DND-41 (cell line): ENCODE measurements at regions not wholly inside any gene's neighbourhood (a gene's known extent, or its start where the extent isn't known, plus 50 kb on each side); places are given as distances from the start of the nearest gene placed in this dataset.

Source experiments
- EZH2 ChIP-seq: IDR thresholded peaks from 3 replicates; pipeline ENCODE4 v1.6.1; 2012; ENCODE audit warnings: borderline replicate concordance, low read depth, mild to moderate bottlenecking, moderate library complexity, low read length, inconsistent platforms; ENCODE audit not compliant: severe bottlenecking
- TF ChIP-seq, protein P1 (sequence below): IDR thresholded peaks from 2 replicates; pipeline ENCODE4 v1.5.1; 2012; ENCODE audit warnings: borderline replicate concordance, low read length, moderate library complexity, mild to moderate bottlenecking; ENCODE audit not compliant: poor library complexity, severe bottlenecking; ENCODE audit errors: extremely low read depth

GRCh38 chr10:111515264-111515663 lies 438.4 kb downstream of the ADRA2A start:
- TF ChIP-seq, protein P1, sequence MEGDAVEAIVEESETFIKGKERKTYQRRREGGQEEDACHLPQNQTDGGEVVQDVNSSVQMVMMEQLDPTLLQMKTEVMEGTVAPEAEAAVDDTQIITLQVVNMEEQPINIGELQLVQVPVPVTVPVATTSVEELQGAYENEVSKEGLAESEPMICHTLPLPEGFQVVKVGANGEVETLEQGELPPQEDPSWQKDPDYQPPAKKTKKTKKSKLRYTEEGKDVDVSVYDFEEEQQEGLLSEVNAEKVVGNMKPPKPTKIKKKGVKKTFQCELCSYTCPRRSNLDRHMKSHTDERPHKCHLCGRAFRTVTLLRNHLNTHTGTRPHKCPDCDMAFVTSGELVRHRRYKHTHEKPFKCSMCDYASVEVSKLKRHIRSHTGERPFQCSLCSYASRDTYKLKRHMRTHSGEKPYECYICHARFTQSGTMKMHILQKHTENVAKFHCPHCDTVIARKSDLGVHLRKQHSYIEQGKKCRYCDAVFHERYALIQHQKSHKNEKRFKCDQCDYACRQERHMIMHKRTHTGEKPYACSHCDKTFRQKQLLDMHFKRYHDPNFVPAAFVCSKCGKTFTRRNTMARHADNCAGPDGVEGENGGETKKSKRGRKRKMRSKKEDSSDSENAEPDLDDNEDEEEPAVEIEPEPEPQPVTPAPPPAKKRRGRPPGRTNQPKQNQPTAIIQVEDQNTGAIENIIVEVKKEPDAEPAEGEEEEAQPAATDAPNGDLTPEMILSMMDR: no peak
- no peak for TF ChIP-seq EZH2
